ENCODE measurements at regions not wholly inside any gene's neighbourhood (a gene's known extent, or its start where the extent isn't known, plus 50 kb on each side); places are given as distances from the start of the nearest gene placed in this dataset.

GRCh38 chr12:126757326-126757725 is 1509.6 kb upstream of the TMEM132C start:
- H3K4me1 ChIP-seq (replicated peaks), result no peaks in the 10 kb centered on the region
- no peak overlapping the region for H3K27ac ChIP-seq
- intact Hi-C loops (cut with DNase I), result no loop called here
- no peak overlapping the region for H3K4me3 ChIP-seq
- H3K9me3 ChIP-seq, result no peaks in the 10 kb centered on the region
- H3K27me3 ChIP-seq (replicated peaks; ENCODE audit: insufficient read depth), result no peaks in the 10 kb centered on the region
- no peaks in the 10 kb centered on the region for H3K36me3 ChIP-seq
- 88% methylated on average over 2 of the region's 2 CpGs for WGBS
- DNase-seq (ENCODE audit: low spot score), result no peak
- TF ChIP-seq POLR2A (IDR thresholded peaks at IDR 0.05), result no peak
- TF ChIP-seq CTCF (IDR thresholded peaks at IDR 0.05), result no peak

GRCh38 chr12:126760092-126760491 is 1506.9 kb upstream of the TMEM132C start:
- Histone ChIP-seq H3K27me3 (replicated peaks; ENCODE audit: insufficient read depth) (no peaks in the 10 kb centered on the region), H3K9me3 (no peaks in the 10 kb centered on the region), H3K4me3 (no peak overlapping the region), H3K4me1 (replicated peaks) (no peaks in the 10 kb centered on the region), H3K36me3 (no peaks in the 10 kb centered on the region), H3K27ac (no peak overlapping the region)
- TF ChIP-seq POLR2AphosphoS5 (IDR thresholded peaks at IDR 0.05) (no peak), POLR2A (IDR thresholded peaks at IDR 0.05) (no peak), CTCF (IDR thresholded peaks at IDR 0.05) (no peak)
- DNase-seq (ENCODE audit: low spot score), result no peak
- WGBS, result 48% methylated on average over 3 of the region's 3 CpGs
- intact Hi-C loops (cut with DNase I), result no loop called here

GRCh38 chr12:126761420-126761819 is 1505.5 kb upstream of the TMEM132C start:
- H3K4me3 ChIP-seq, result no peak overlapping the region

GRCh38 chr12:126762150-126762549 is 1504.8 kb upstream of the TMEM132C start:
- intact Hi-C loops (cut with DNase I), result no loop called here
- Histone ChIP-seq H3K36me3 (no peaks in the 10 kb centered on the region), H3K27me3 (replicated peaks; ENCODE audit: insufficient read depth) (no peaks in the 10 kb centered on the region), H3K4me3 (no peak overlapping the region), H3K27ac (no peak overlapping the region), H3K4me1 (replicated peaks) (no peaks in the 10 kb centered on the region), H3K9me3 (no peaks in the 10 kb centered on the region)
- TF ChIP-seq POLR2AphosphoS5 (IDR thresholded peaks at IDR 0.05) (no peak), CTCF (IDR thresholded peaks at IDR 0.05) (no peak), POLR2A (IDR thresholded peaks at IDR 0.05) (no peak)
- DNase-seq (ENCODE audit: low spot score), result no peak
- 85% methylated on average over 4 of the region's 4 CpGs for WGBS

More at GRCh38 chr12:126761420-126761819, 1505.5 kb upstream of the TMEM132C start:
- TF ChIP-seq CTCF (IDR thresholded peaks at IDR 0.05) (no peak), POLR2AphosphoS5 (IDR thresholded peaks at IDR 0.05) (no peak)
- H3K27me3 ChIP-seq (replicated peaks; ENCODE audit: insufficient read depth), result no peaks in the 10 kb centered on the region
- H3K36me3 ChIP-seq, result no peaks in the 10 kb centered on the region
- intact Hi-C loops (cut with DNase I), result no loop called here
- no peaks in the 10 kb centered on the region for H3K9me3 ChIP-seq
- 81% methylated on average over 2 of the region's 2 CpGs for WGBS
- no peak overlapping the region for H3K27ac ChIP-seq
- no peaks in the 10 kb centered on the region for H3K4me1 ChIP-seq (replicated peaks)
- no peak for DNase-seq (ENCODE audit: low spot score)

- no peaks in the 10 kb centered on the region for H3K9me3 ChIP-seq
- DNase-seq (ENCODE audit: low spot score), result no peak
- no peak for TF ChIP-seq POLR2A (IDR thresholded peaks at IDR 0.05)
- no peak for TF ChIP-seq CTCF (IDR thresholded peaks at IDR 0.05)
- TF ChIP-seq POLR2AphosphoS5 (IDR thresholded peaks at IDR 0.05), result no peak
- no peak overlapping the region for H3K27ac ChIP-seq
- WGBS, result 78% methylated on average over 2 of the region's 2 CpGs
- intact Hi-C loops (cut with DNase I), result no loop called here
- no peak overlapping the region for H3K4me3 ChIP-seq
- H3K4me1 ChIP-seq (replicated peaks), result no peaks in the 10 kb centered on the region
- H3K36me3 ChIP-seq, result no peaks in the 10 kb centered on the region
- no peaks in the 10 kb centered on the region for H3K27me3 ChIP-seq (replicated peaks; ENCODE audit: insufficient read depth)
These were observed 1503.6 kb upstream of the TMEM132C start for GRCh38 chr12:126763359-126763758.

Data from prostate gland (tissue), 2 donors.